AG04449 (cell line): ENCODE measurements at regions not wholly inside any gene's neighbourhood (a gene's known extent, or its start where the extent isn't known, plus 50 kb on each side); places are given as distances from the start of the nearest gene placed in this dataset.

Experiments
- CTCF ChIA-PET: fragments of 350-600 bp; formaldehyde crosslinking; extraction: SDS; loops from one replicate; lab custom pipeline; 2021; ENCODE audit warnings: antibody characterized with exemption; lab: Yijun Ruan, JAX
- POLR2A ChIA-PET: fragments of 400-600, 350-600 bp; formaldehyde crosslinking; extraction: SDS; loops from one replicate; lab custom pipeline; 2020; ENCODE audit warnings: antibody characterized with exemption, inconsistent platforms; lab: Yijun Ruan, JAX
- DNase-seq: peaks from one replicate; pipeline ENCODE4 v3.0.0-alpha.2; 2010; ENCODE audit warnings: low read depth, low spot score
- H3K4me3 ChIP-seq: 2 replicates; pipeline ENCODE4 v1.5.1; 2011; ENCODE audit warnings: low read depth, mild to moderate bottlenecking, control low read depth, low read length
- TF ChIP-seq, protein P1 (sequence below): IDR thresholded peaks from one replicate; pipeline ENCODE4 v1.5.1; 2011; ENCODE audit warnings: mild to moderate bottlenecking, moderate library complexity, low read length, control low read depth, inconsistent platforms; ENCODE audit not compliant: insufficient read depth; ENCODE audit errors: missing control alignments

GRCh38 chr5:124043456-124043855 is 531.5 kb downstream of the CSNK1G3 start:
- H3K4me3 ChIP-seq = no peak overlapping the region
- ChIA-PET CTCF (interaction anchor here (0.5 to 1.5 kb wide), 5 partner anchors 10 to 372 kb away, joined by 3 read pairs; no protein-coding TSS in a partner anchor), POLR2A (no interaction called here)
- TF ChIP-seq, protein P1, sequence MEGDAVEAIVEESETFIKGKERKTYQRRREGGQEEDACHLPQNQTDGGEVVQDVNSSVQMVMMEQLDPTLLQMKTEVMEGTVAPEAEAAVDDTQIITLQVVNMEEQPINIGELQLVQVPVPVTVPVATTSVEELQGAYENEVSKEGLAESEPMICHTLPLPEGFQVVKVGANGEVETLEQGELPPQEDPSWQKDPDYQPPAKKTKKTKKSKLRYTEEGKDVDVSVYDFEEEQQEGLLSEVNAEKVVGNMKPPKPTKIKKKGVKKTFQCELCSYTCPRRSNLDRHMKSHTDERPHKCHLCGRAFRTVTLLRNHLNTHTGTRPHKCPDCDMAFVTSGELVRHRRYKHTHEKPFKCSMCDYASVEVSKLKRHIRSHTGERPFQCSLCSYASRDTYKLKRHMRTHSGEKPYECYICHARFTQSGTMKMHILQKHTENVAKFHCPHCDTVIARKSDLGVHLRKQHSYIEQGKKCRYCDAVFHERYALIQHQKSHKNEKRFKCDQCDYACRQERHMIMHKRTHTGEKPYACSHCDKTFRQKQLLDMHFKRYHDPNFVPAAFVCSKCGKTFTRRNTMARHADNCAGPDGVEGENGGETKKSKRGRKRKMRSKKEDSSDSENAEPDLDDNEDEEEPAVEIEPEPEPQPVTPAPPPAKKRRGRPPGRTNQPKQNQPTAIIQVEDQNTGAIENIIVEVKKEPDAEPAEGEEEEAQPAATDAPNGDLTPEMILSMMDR = no peak
- no peak for DNase-seq

- H3K4me3 ChIP-seq = no peak overlapping the region
- ChIA-PET POLR2A (no interaction called here), CTCF (no interaction called here)
- TF ChIP-seq, protein P1 = no peak
- no peak for DNase-seq
Measured at GRCh38 chr5:124040799-124041198, 528.8 kb downstream of the CSNK1G3 start.

GRCh38 chr5:124039410-124039809 is 527.4 kb downstream of the CSNK1G3 start:
- no peak for DNase-seq
- ChIA-PET CTCF (no interaction called here), POLR2A (no interaction called here)
- H3K4me3 ChIP-seq = no peak overlapping the region
- TF ChIP-seq, protein P1 = no peak

DNA sequence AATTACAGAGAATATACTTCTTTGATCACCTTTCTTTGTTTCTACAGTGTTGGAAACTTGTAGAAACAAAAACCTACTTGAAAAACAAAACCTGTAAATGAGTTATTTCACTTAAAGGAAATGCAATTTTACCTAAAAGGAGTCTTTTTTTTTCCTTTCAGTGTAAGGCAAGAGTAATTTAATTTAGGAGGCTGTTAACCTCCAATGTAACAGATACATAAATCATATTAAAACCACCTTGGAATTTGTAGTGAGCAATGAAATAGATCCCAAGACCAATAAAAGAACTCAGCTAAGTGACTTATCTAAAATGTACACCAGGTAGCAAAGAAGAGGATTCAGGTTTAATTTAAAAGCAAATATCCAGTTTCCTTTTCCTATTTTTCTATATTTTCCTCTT is 524.8 kb downstream of the CSNK1G3 start:
- ChIA-PET CTCF (no interaction called here), POLR2A (no interaction called here)
- TF ChIP-seq, protein P1 = no peak
- DNase-seq = no peak
- no peak overlapping the region for H3K4me3 ChIP-seq

- CTCF ChIA-PET = no interaction called here
- TF ChIP-seq, protein P1 = no peak
- POLR2A ChIA-PET = no interaction called here
- H3K4me3 ChIP-seq = no peak overlapping the region
- no peak for DNase-seq
Measured at GRCh38 chr5:124034963-124035362, 523.0 kb downstream of the CSNK1G3 start.

DNA sequence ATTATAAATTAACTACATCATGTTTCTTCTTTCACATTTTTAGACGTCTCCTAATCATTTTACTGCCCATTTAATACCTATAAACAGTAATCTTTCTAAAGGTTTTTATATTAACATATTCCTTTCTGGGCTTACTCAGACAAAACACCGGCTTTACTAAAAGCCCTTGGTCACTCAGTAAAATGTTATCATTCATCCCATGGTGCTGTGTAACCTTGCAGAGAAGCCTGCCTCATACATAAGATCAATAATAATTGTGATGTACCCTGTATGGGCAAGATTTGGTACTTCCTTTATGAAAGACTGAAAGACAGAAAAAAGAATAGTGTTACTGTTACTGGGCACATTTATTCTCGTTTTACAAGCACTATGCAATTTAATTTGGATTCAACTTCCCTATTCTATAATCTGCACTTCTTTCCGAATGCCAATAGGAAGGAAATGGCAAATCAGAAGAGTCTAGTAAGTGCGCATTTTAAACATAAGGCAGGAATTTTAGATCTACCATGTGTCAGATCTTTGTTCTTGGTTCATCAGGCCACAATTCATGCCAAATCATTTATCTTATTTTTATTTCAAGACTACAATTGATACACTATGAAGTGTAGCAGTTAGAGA is 522.2 kb downstream of the CSNK1G3 start:
- POLR2A ChIA-PET = no interaction called here
- TF ChIP-seq, protein P1 = no peak
- CTCF ChIA-PET = interaction anchor here (1.2 kb wide), 1 partner anchor 363 kb away, joined by 3 read pairs; no protein-coding TSS in a partner anchor
- no peak for DNase-seq
- no peak overlapping the region for H3K4me3 ChIP-seq
